Chondrocyte (in vitro differentiated cells): ENCODE measurements at regions not wholly inside any gene's neighbourhood (a gene's known extent, or its start where the extent isn't known, plus 50 kb on each side); places are given as distances from the start of the nearest gene placed in this dataset.

ENCODE experiments used
- DNase-seq: peaks from one replicate; pipeline ENCODE4 v3.0.0; 2021; ENCODE audit warnings: mixed read lengths, low spot score
- H3K27ac Mint-ChIP-seq: one replicate; pipeline ENCODE4 v1.8.0; 2021; ENCODE audit warnings: mild to moderate bottlenecking, moderate library complexity, mixed read lengths; ENCODE audit not compliant: unreplicated experiment
- H3K27me3 Mint-ChIP-seq: 2 replicates; pipeline ENCODE4 v1.8.0; 2021; ENCODE audit warnings: low read depth, mixed read lengths
- H3K36me3 Mint-ChIP-seq: 2 replicates; pipeline ENCODE4 v1.8.0; 2021; ENCODE audit warnings: low read depth, mixed read lengths
- H3K4me1 Mint-ChIP-seq: 2 replicates; pipeline ENCODE4 v1.8.0; 2021; ENCODE audit warnings: low read depth, mild to moderate bottlenecking, mixed read lengths
- H3K4me3 Mint-ChIP-seq: one replicate; pipeline ENCODE4 v1.8.0; 2021; ENCODE audit warnings: mild to moderate bottlenecking, moderate library complexity, mixed read lengths; ENCODE audit not compliant: unreplicated experiment
- H3K9me3 Mint-ChIP-seq: 2 replicates; pipeline ENCODE4 v1.8.0; 2021; ENCODE audit warnings: low read depth, mixed read lengths
- CTCF ChIP-seq: fragments of 200-600 bp; sonication (generic); IDR thresholded peaks from 2 replicates; pipeline ENCODE4 v1.5.0; 2021; ENCODE audit warnings: antibody characterized with exemption, mild to moderate bottlenecking, moderate library complexity

- Mint-ChIP-seq H3K27ac (peak overlapping the region; percentile 96), H3K36me3 (no peaks in the 10 kb centered on the region), H3K27me3 (peaks cover 2% of the 10 kb centered on the region), H3K4me3 (no peak overlapping the region), H3K9me3 (no peaks in the 10 kb centered on the region), H3K4me1 (peaks cover 77% of the 10 kb centered on the region)
- no peak for DNase-seq
- no peak for TF ChIP-seq CTCF
These were observed 87.8 kb upstream of the DUSP5 start for GRCh38 chr10:110409926-110410325.

DNA sequence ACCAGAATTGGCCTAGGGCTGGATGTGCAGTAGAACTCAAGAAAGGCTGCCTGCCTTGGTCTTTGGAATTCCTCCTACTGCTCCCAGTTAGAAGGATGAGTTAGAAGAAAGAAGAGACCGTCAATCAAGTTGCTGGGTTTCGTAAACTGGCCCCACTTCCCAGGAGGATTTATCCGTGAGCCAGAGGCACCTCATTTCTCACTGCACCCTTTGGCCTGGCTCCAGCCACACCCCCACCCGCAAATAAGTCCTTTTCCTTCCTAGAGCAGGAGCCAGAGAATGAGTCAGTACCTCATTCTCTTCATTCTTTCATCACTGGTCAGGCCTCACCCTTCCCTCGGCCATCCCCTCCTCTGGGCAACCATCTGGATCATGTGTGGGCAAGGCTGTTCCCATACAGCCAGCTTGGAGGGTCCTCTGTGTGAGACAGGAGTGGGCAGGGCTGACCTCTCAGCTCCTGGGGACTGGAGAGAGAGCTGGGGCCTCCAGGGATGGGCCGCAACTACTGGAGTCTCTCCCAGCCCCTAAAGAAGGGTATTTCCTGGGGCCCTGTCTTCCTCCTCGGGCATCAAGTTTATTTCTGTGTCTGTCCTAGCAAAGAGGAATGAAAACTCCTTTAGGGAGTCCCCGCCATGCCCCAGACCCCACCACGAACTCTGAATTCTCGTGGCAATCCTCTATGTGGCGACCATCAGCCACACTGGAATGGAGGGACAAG, 87.2 kb upstream of the DUSP5 start:
- Mint-ChIP-seq H3K36me3 (no peaks in the 10 kb centered on the region), H3K27ac (peak overlapping the region; percentile 96), H3K4me1 (peaks cover 78% of the 10 kb centered on the region), H3K4me3 (no peak overlapping the region), H3K27me3 (peaks cover 2% of the 10 kb centered on the region), H3K9me3 (no peaks in the 10 kb centered on the region)
- DNase-seq: no peak
- TF ChIP-seq CTCF: no peak

- no peak for TF ChIP-seq CTCF
- H3K27me3 Mint-ChIP-seq: peaks cover 2% of the 10 kb centered on the region
- H3K9me3 Mint-ChIP-seq: no peaks in the 10 kb centered on the region
- peak overlapping the region; percentile 96 for H3K27ac Mint-ChIP-seq
- DNase-seq: no peak
- H3K4me1 Mint-ChIP-seq: peaks cover 78% of the 10 kb centered on the region
- H3K4me3 Mint-ChIP-seq: no peak overlapping the region
- no peaks in the 10 kb centered on the region for H3K36me3 Mint-ChIP-seq
These were observed 86.7 kb upstream of the DUSP5 start for GRCh38 chr10:110411047-110411410.

DNA sequence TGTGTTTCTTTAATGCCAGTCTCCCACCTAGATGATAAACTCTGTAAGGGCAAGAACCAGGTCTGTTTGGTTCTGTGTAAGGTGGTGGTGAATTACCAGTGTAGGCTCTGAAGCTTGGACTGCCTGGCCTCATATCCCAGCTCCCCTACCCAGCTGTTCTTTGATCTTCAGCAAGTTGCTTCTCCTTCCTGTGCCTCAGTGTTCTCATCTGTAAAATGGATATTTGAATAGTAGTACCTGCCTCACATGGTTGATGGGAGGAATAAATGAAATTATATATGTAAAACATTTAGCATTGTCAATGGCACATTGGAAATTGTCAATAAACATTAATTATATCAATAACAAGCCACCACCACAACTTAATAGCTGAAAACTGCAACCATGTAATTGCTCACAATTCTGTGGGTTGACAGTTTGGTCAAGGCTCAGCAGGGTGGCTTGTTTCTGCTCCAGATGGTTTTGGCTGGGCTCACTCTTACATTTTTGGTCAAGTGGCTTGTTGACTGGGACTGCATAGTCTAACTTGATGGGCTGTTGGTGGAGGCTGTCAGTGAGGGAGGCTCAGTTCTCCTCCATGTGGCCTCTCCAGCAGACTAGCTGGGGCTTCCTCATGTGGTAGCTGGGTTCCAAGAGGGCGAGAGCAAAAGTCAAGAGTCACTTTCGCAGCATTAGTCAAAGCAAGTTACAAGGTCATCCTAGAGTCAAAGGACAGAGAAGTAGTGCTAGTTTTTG, 84.5 kb upstream of the DUSP5 start:
- H3K9me3 Mint-ChIP-seq: no peaks in the 10 kb centered on the region
- peak overlapping the region; percentile 55 for H3K27ac Mint-ChIP-seq
- DNase-seq: no peak
- no peak for TF ChIP-seq CTCF
- H3K27me3 Mint-ChIP-seq: no peaks in the 10 kb centered on the region
- H3K4me3 Mint-ChIP-seq: no peak overlapping the region
- H3K36me3 Mint-ChIP-seq: no peaks in the 10 kb centered on the region
- peaks cover 68% of the 10 kb centered on the region for H3K4me1 Mint-ChIP-seq

DNA sequence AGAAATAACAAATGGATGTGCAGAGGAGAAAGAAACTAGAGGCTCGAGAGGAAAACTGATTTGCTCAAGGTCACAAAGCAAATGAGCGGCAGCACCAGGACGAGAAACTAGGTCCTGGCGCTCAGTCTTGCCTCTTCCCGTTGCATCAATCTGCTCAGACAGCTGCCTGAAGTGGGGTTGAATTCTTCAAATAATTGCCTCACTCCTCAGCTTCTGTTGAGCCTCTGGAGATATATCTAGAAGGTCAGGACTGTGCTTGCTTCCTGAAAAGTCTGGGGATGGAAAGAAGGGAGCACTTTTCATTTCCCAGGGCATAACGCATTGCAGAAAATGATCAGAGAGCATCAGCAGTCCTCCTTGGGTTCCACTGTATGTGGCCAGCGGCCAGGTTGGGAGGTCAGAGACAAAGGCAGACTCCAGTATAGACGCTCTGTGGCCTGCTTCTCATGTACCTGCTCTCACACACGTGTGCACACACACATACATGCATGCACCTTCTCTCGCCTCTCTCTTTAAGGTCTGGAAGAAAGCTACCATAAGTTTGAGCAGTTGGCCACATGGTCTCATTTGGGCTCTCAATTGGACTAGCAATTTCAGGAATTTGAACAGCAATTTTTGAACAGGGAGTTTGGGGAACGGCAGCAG, 83.7 kb upstream of the DUSP5 start:
- Mint-ChIP-seq H3K4me1 (peaks cover 60% of the 10 kb centered on the region), H3K9me3 (no peaks in the 10 kb centered on the region), H3K36me3 (no peaks in the 10 kb centered on the region), H3K27ac (peak overlapping the region; percentile 55), H3K27me3 (no peaks in the 10 kb centered on the region), H3K4me3 (no peak overlapping the region)
- TF ChIP-seq CTCF: no peak
- no peak for DNase-seq
